DND-41 (cell line): ENCODE measurements at regions not wholly inside any gene's neighbourhood (a gene's known extent, or its start where the extent isn't known, plus 50 kb on each side); places are given as distances from the start of the nearest gene placed in this dataset.

Experiments used
- EZH2 ChIP-seq: IDR thresholded peaks from 3 replicates; pipeline ENCODE4 v1.6.1; 2012; ENCODE audit warnings: borderline replicate concordance, low read depth, mild to moderate bottlenecking, moderate library complexity, low read length, inconsistent platforms; ENCODE audit not compliant: severe bottlenecking
- TF ChIP-seq, protein P1 (sequence below): IDR thresholded peaks from 2 replicates; pipeline ENCODE4 v1.5.1; 2012; ENCODE audit warnings: borderline replicate concordance, low read length, moderate library complexity, mild to moderate bottlenecking; ENCODE audit not compliant: poor library complexity, severe bottlenecking; ENCODE audit errors: extremely low read depth

DNA sequence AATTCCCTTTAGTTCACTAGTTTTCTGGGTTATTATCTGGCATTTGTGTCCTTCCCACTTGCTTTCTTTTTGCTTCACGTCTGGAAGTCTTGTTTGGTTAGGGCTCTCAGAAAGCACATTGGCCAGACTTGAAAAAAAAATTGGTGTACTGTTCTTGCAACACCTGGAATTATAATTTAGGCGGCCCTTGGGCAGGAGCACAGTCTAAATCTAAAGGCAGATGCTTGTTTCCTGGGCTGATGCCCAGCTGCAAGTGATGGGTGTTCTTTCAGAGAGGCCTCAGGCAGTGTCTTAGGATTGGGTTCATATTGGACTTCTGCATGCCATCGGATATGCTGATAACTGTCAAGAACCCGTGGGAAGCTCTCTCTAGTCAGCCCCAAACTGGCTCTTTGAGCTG, 521.5 kb downstream of the PDCD6IP start:
- no peak for TF ChIP-seq EZH2
- TF ChIP-seq, protein P1, sequence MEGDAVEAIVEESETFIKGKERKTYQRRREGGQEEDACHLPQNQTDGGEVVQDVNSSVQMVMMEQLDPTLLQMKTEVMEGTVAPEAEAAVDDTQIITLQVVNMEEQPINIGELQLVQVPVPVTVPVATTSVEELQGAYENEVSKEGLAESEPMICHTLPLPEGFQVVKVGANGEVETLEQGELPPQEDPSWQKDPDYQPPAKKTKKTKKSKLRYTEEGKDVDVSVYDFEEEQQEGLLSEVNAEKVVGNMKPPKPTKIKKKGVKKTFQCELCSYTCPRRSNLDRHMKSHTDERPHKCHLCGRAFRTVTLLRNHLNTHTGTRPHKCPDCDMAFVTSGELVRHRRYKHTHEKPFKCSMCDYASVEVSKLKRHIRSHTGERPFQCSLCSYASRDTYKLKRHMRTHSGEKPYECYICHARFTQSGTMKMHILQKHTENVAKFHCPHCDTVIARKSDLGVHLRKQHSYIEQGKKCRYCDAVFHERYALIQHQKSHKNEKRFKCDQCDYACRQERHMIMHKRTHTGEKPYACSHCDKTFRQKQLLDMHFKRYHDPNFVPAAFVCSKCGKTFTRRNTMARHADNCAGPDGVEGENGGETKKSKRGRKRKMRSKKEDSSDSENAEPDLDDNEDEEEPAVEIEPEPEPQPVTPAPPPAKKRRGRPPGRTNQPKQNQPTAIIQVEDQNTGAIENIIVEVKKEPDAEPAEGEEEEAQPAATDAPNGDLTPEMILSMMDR: no peak
